ENCODE measurements at regions not wholly inside any gene's neighbourhood (a gene's known extent, or its start where the extent isn't known, plus 50 kb on each side); places are given as distances from the start of the nearest gene placed in this dataset.

GRCh38 chr15:95228856-95229555 is 997.6 kb downstream of the MCTP2 start:
- H3K27ac Mint-ChIP-seq, result no peak overlapping the region
- no peak for ATAC-seq
- no peak for TF ChIP-seq NANOG (IDR thresholded peaks at IDR 0.05; ENCODE audit: borderline replicate concordance)

GRCh38 chr15:95235033-95235432 is 1003.7 kb downstream of the MCTP2 start:
- H3K4me2 ChIP-seq, result no peak overlapping the region
- ATAC-seq, result no peak
- Mint-ChIP-seq H3K4me3 (no peak overlapping the region), H3K9me3 (peaks cover 35% of the 10 kb centered on the region), H3K27ac (no peak overlapping the region), H3K27me3 (ENCODE audit: insufficient read depth, low read depth, poor library complexity) (peaks cover 1% of the 10 kb centered on the region), H3K36me3 (ENCODE audit: low read depth) (peaks cover 25% of the 10 kb centered on the region; the same call in 2 of the 3 replicates), H3K4me1 (no peaks in the 10 kb centered on the region)
- no peak overlapping the region for H3K4me3 ChIP-seq
- TF ChIP-seq CTCF (conservative IDR thresholded peaks at IDR 0.05; ENCODE audit: low read depth in 2 of 2), result no peak
- TF ChIP-seq CREB1 (CRISPR knock-in tag; IDR thresholded peaks at IDR 0.05; ENCODE audit: low read depth), result no peak
- no peak for TF ChIP-seq ZNF331 (CRISPR knock-in tag; IDR thresholded peaks at IDR 0.05; ENCODE audit: low read depth)
- no peak for TF ChIP-seq JUNB (IDR thresholded peaks at IDR 0.05; ENCODE audit: unreplicated experiment)
- no peak for TF ChIP-seq EZH2 (IDR thresholded peaks at IDR 0.05; ENCODE audit: low read depth, unreplicated experiment)
- no peaks in the 10 kb centered on the region for H3K4me1 ChIP-seq (ENCODE audit: insufficient read depth)
- H3K27ac ChIP-seq (ENCODE audit: low read depth), result no peak overlapping the region
- H3K9me2 ChIP-seq (ENCODE audit: insufficient read depth), result 0 out of 2 replicates have a peak, but pooled peaks cover 4% of the 10 kb centered on the region
- no peaks in the 10 kb centered on the region for H3K79me2 ChIP-seq (replicated peaks; ENCODE audit: insufficient read depth)
- no peaks in the 10 kb centered on the region; the same call in 1 of the 2 replicates for H3K36me3 ChIP-seq (ENCODE audit: insufficient read depth)
- no peaks in the 10 kb centered on the region for H3K27me3 ChIP-seq (ENCODE audit: insufficient read depth)
- DNase-seq (ENCODE audit: low spot score), result no peak
- H3F3A ChIP-seq (replicated peaks; ENCODE audit: low read depth), result no peaks in the 10 kb centered on the region
- H2AFZ ChIP-seq, result no peak overlapping the region
- no peaks in the 10 kb centered on the region for H4K20me1 ChIP-seq (replicated peaks; ENCODE audit: insufficient read depth)

More at GRCh38 chr15:95228856-95229555, 997.6 kb downstream of the MCTP2 start:
- H3K4me1 Mint-ChIP-seq, result no peaks in the 10 kb centered on the region
- H3K36me3 ChIP-seq (ENCODE audit: insufficient read depth), result no peaks in the 10 kb centered on the region
- H3K4me3 Mint-ChIP-seq, result no peak overlapping the region
- peaks cover 1% of the 10 kb centered on the region for H3K27me3 Mint-ChIP-seq (ENCODE audit: insufficient read depth, low read depth, poor library complexity)
- H3K36me3 Mint-ChIP-seq (ENCODE audit: low read depth), result peaks cover 2% of the 10 kb centered on the region; the same call in 2 of the 3 replicates
- H3K27me3 ChIP-seq (ENCODE audit: insufficient read depth), result no peaks in the 10 kb centered on the region
- no peak for DNase-seq (ENCODE audit: low spot score)
- H3K27ac ChIP-seq (ENCODE audit: low read depth), result no peak overlapping the region
- no peak overlapping the region for H3K4me2 ChIP-seq
- peaks cover 8% of the 10 kb centered on the region; the same call in 1 of the 2 replicates for H3K9me2 ChIP-seq (ENCODE audit: insufficient read depth)
- H2AFZ ChIP-seq, result no peak overlapping the region
- H3K4me1 ChIP-seq (ENCODE audit: insufficient read depth), result no peaks in the 10 kb centered on the region
- H3F3A ChIP-seq (replicated peaks; ENCODE audit: low read depth), result no peaks in the 10 kb centered on the region
- no peaks in the 10 kb centered on the region for H4K20me1 ChIP-seq (replicated peaks; ENCODE audit: insufficient read depth)
- no peaks in the 10 kb centered on the region for H3K79me2 ChIP-seq (replicated peaks; ENCODE audit: insufficient read depth)
- H3K4me3 ChIP-seq, result no peak overlapping the region
- peaks cover 9% of the 10 kb centered on the region for H3K9me3 Mint-ChIP-seq
